Thyroid gland (tissue), 4 donors: ENCODE measurements at regions not wholly inside any gene's neighbourhood (a gene's known extent, or its start where the extent isn't known, plus 50 kb on each side); places are given as distances from the start of the nearest gene placed in this dataset.

Experiments used
- DNase-seq, 2 donors: peaks; one replicate each; pipeline ENCODE4 v3.0.0-alpha.2; 2019
- H3K27ac ChIP-seq, 3 donors: fragments of 200-600 bp; sonication (generic); 1 replicate in 2 of 3; 2 replicates in 1 of 3; pipeline ENCODE4 v1.5.1; 2016 to 2019; ENCODE audit warnings: mild to moderate bottlenecking in 1 of 3, moderate library complexity in 1 of 3
- H3K27me3 ChIP-seq: fragments of 200-600 bp; sonication (generic); one replicate; pipeline ENCODE4 v1.5.1; 2019
- H3K36me3 ChIP-seq, 2 donors: fragments of 200-600 bp; sonication (generic); one replicate each; pipeline ENCODE4 v1.5.1; 2016 to 2019
- H3K4me1 ChIP-seq, 2 donors: fragments of 200-600 bp; sonication (generic); one replicate each; pipeline ENCODE4 v1.5.1; 2017 to 2019
- H3K4me3 ChIP-seq, 3 donors: fragments of 200-600 bp; sonication (generic); replicated peaks in 1 of 3; 1 replicate in 2 of 3; 2 replicates in 1 of 3; pipeline ENCODE4 v1.5.1; 2016; ENCODE audit warnings: mild to moderate bottlenecking in 1 of 3
- H3K9me3 ChIP-seq: fragments of 200-600 bp; sonication (generic); one replicate; pipeline ENCODE4 v1.5.1; 2017
- CTCF ChIP-seq, 6 experiments: fragments of 200-600 bp in 3 of 6; fragments of 450-650 bp in 3 of 6; sonication (generic) in 3 of 6; IDR thresholded peaks; one replicate each; pipeline ENCODE4 v1.5.1; 2016 to 2019; ENCODE audit warnings: antibody characterized with exemption in 6 of 6, mild to moderate bottlenecking in 2 of 6, inconsistent platforms in 1 of 6, moderate library complexity in 1 of 6
- POLR2A ChIP-seq, 2 donors: fragments of 450-650 bp; IDR thresholded peaks; one replicate each; pipeline ENCODE4 v1.6.1; 2017; ENCODE audit warnings: antibody characterized with exemption in 2 of 2, mild to moderate bottlenecking in 2 of 2, moderate library complexity in 1 of 2
- WGBS, 2 donors: methylation state at CpG; one replicate each; pipeline ENCODE4 v1.1.5; 2017; 5-methylcytosine and 5-hydroxymethylcytosine counted together
- intact Hi-C: fragments of 100-400 bp; cut with DNase I; formaldehyde crosslinking; loops from one replicate; pipeline ENCODE4 v1.15.1; 2023

- intact Hi-C loops, result no loop called here
- Histone ChIP-seq H3K9me3 (no peaks in the 10 kb centered on the region), H3K27ac (no peak overlapping the region), H3K27me3 (no peaks in the 10 kb centered on the region), H3K4me1 (no peaks in the 10 kb centered on the region), H3K36me3 (no peaks in the 10 kb centered on the region), H3K4me3 (no peak overlapping the region)
- 95 to 96% methylated on average over 3 of the region's 3 CpGs for WGBS, 2 donors
- DNase-seq, result no peak
- no peak for TF ChIP-seq POLR2A (IDR thresholded peaks at IDR 0.05)
- TF ChIP-seq CTCF (IDR thresholded peaks at IDR 0.05), result no peak
These were observed 393.1 kb upstream of the ZNF717 start for GRCh38 chr3:76178412-76178811.

- TF ChIP-seq POLR2A (IDR thresholded peaks at IDR 0.05) (no peak), CTCF (IDR thresholded peaks at IDR 0.05) (no peak)
- 84% methylated on average over 2 of the region's 2 CpGs for WGBS, 2 donors
- Histone ChIP-seq H3K9me3 (no peaks in the 10 kb centered on the region), H3K36me3 (no peaks in the 10 kb centered on the region), H3K4me1 (no peaks in the 10 kb centered on the region), H3K4me3 (no peak overlapping the region), H3K27me3 (no peaks in the 10 kb centered on the region), H3K27ac (no peak overlapping the region)
- intact Hi-C loops, result no loop called here
- DNase-seq, result no peak
These were observed 395.9 kb upstream of the ZNF717 start for GRCh38 chr3:76181213-76181612.

GRCh38 chr3:76198086-76198485 lies 412.7 kb upstream of the ZNF717 start:
- no peak overlapping the region for H3K27ac ChIP-seq
- no peaks in the 10 kb centered on the region for H3K27me3 ChIP-seq
- H3K9me3 ChIP-seq, result no peaks in the 10 kb centered on the region
- 63 to 67% methylated on average over 1 of the region's 1 CpG for WGBS, 2 donors
- H3K4me3 ChIP-seq, result no peak overlapping the region
- no peak for DNase-seq
- H3K4me1 ChIP-seq, result no peaks in the 10 kb centered on the region
- H3K36me3 ChIP-seq, result no peaks in the 10 kb centered on the region
- intact Hi-C loops, result no loop called here
- TF ChIP-seq POLR2A (IDR thresholded peaks at IDR 0.05), result no peak
- no peak for TF ChIP-seq CTCF (IDR thresholded peaks at IDR 0.05)

GRCh38 chr3:76199382-76199781 lies 414.0 kb upstream of the ZNF717 start:
- no peaks in the 10 kb centered on the region for H3K27me3 ChIP-seq
- intact Hi-C loops, result no loop called here
- H3K4me3 ChIP-seq, result no peak overlapping the region
- TF ChIP-seq POLR2A (IDR thresholded peaks at IDR 0.05), result no peak
- no peak for TF ChIP-seq CTCF (IDR thresholded peaks at IDR 0.05)
- no peak overlapping the region for H3K27ac ChIP-seq
- no peaks in the 10 kb centered on the region for H3K4me1 ChIP-seq
- no peak for DNase-seq
- no peaks in the 10 kb centered on the region for H3K36me3 ChIP-seq
- 75 to 79% methylated on average over 5 of the region's 5 CpGs for WGBS, 2 donors
- no peaks in the 10 kb centered on the region for H3K9me3 ChIP-seq

- H3K36me3 ChIP-seq, result no peaks in the 10 kb centered on the region
- H3K27me3 ChIP-seq, result no peaks in the 10 kb centered on the region
- no peak overlapping the region for H3K4me3 ChIP-seq
- no peak overlapping the region for H3K27ac ChIP-seq
- no peaks in the 10 kb centered on the region for H3K9me3 ChIP-seq
- TF ChIP-seq POLR2A (IDR thresholded peaks at IDR 0.05), result no peak
- TF ChIP-seq CTCF (IDR thresholded peaks at IDR 0.05), result no peak
- intact Hi-C loops, result no loop called here
- H3K4me1 ChIP-seq, result no peaks in the 10 kb centered on the region
- no peak for DNase-seq
- 81 to 82% methylated on average over 12 of the region's 12 CpGs for WGBS, 2 donors
These were observed 418.2 kb upstream of the ZNF717 start for GRCh38 chr3:76203578-76203977.
